Parathyroid adenoma (tissue), 2 donors: ENCODE measurements at regions not wholly inside any gene's neighbourhood (a gene's known extent, or its start where the extent isn't known, plus 50 kb on each side); places are given as distances from the start of the nearest gene placed in this dataset.

Experiments used
- H2AFZ ChIP-seq: fragments of 300-600 bp; sonication (generic); one replicate; pipeline ENCODE4 v1.7.0; 2017; ENCODE audit warnings: antibody characterized with exemption, mild to moderate bottlenecking
- H3K27ac ChIP-seq: fragments of 300-600 bp; sonication (generic); one replicate; pipeline ENCODE4 v1.7.0; 2017
- H3K27me3 ChIP-seq: fragments of 300-600 bp; sonication (generic); one replicate; pipeline ENCODE4 v1.7.0; 2017; ENCODE audit warnings: low read length; ENCODE audit not compliant: control insufficient read depth, insufficient read depth
- H3K36me3 ChIP-seq: fragments of 300-600 bp; sonication (generic); one replicate; pipeline ENCODE4 v1.7.0; 2017; ENCODE audit warnings: low read length; ENCODE audit not compliant: control insufficient read depth, insufficient read depth
- H3K4me1 ChIP-seq: fragments of 300-600 bp; sonication (generic); one replicate; pipeline ENCODE4 v1.7.0; 2017; ENCODE audit warnings: control low read depth
- H3K4me2 ChIP-seq: fragments of 300-600 bp; sonication (generic); one replicate; pipeline ENCODE4 v1.7.0; 2017; ENCODE audit warnings: low read length
- H3K4me3 ChIP-seq: fragments of 300-600 bp; sonication (generic); one replicate; pipeline ENCODE4 v1.7.0; 2017; ENCODE audit warnings: low read depth, low read length
- H3K79me2 ChIP-seq: fragments of 300-600 bp; sonication (generic); one replicate; pipeline ENCODE4 v1.7.0; 2017; ENCODE audit warnings: control low read depth
- H3K9ac ChIP-seq: fragments of 300-600 bp; sonication (generic); one replicate; pipeline ENCODE4 v1.7.0; 2017; ENCODE audit warnings: mild to moderate bottlenecking
- H3K9me3 ChIP-seq: fragments of 300-600 bp; sonication (generic); one replicate; pipeline ENCODE4 v1.7.0; 2017; ENCODE audit warnings: low read length; ENCODE audit not compliant: control insufficient read depth
- TF ChIP-seq, protein P1 (sequence below): fragments of 300-600 bp; sonication (generic); IDR thresholded peaks from one replicate; pipeline ENCODE4 v1.7.0; 2017; ENCODE audit warnings: antibody characterized with exemption, mild to moderate bottlenecking
- donor health status: primary hyperparathyroidism.

DNA sequence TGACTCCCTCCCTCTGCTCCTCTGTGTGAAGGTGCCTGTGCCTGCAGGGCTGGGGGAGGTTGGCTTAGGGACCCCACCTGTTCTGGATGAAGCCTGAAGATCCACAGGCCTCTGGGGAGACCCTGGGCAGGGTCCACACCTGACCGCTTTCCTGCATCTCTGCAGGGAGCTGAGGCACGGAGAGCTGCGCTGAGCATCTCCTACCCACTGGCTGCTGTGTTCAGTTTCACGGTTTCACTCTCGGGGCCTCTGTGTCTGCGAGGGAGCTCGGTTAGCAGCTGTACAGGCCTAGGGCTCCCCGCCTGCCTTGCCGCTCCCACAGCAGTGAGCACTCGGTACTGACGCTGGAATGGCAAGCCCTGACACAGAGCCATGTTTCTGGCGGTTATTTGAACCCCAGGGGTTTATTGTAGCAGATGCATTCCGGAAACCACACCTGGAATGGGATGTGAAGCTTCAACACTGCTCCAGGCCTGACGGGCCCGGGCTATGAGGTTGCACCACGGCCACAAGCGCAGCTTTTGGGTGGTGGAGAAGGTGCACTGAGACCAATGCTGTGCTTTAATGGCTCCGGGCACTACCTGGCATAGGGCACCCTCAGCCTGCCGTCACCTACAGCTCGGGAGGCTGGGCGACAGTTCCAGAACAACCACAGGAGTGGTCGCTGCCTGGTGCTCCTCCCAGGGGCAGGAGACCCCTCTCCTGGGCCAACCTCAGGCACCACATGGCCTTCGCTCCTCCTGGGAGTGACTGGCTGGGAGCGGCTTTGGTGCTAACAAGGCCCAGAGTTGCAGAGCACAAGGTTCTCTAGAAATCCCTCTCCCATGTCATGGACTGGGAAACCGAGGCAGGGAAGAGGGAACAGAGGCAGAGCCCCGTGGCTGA, 257.9 kb downstream of the NDUFA10 start:
- peaks cover 12% of the 10 kb centered on the region for H3K4me1 ChIP-seq
- TF ChIP-seq, protein P1, sequence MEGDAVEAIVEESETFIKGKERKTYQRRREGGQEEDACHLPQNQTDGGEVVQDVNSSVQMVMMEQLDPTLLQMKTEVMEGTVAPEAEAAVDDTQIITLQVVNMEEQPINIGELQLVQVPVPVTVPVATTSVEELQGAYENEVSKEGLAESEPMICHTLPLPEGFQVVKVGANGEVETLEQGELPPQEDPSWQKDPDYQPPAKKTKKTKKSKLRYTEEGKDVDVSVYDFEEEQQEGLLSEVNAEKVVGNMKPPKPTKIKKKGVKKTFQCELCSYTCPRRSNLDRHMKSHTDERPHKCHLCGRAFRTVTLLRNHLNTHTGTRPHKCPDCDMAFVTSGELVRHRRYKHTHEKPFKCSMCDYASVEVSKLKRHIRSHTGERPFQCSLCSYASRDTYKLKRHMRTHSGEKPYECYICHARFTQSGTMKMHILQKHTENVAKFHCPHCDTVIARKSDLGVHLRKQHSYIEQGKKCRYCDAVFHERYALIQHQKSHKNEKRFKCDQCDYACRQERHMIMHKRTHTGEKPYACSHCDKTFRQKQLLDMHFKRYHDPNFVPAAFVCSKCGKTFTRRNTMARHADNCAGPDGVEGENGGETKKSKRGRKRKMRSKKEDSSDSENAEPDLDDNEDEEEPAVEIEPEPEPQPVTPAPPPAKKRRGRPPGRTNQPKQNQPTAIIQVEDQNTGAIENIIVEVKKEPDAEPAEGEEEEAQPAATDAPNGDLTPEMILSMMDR, result no peak
- H3K36me3 ChIP-seq, result no peaks in the 10 kb centered on the region
- no peak overlapping the region for H3K9ac ChIP-seq
- H3K4me3 ChIP-seq, result no peak overlapping the region
- H3K27me3 ChIP-seq, result no peaks in the 10 kb centered on the region
- no peak overlapping the region for H3K4me2 ChIP-seq
- H2AFZ ChIP-seq, result no peak overlapping the region
- H3K79me2 ChIP-seq, result no peaks in the 10 kb centered on the region
- H3K9me3 ChIP-seq, result no peaks in the 10 kb centered on the region
- no peak overlapping the region for H3K27ac ChIP-seq

DNA sequence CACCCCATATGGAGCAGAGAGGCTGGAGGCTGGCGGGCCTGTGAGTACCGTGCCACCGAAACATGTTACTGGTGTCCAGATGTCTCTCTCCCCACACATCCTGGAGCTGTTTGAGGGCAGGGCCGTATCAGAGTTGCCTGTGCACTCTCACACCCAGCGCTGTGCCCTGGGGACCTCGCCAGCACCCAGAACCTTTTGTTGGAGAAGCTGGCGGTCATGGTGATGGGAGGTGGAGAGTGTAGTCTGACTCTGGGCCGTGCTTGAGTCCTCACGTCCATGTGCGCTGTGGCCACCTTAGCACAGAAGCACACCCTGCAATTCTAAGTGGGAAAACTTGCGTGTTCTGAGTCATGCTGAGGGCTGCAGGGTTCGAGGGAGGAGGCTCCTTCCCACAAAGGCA, 259.2 kb downstream of the NDUFA10 start:
- no peaks in the 10 kb centered on the region for H3K27me3 ChIP-seq

DNA sequence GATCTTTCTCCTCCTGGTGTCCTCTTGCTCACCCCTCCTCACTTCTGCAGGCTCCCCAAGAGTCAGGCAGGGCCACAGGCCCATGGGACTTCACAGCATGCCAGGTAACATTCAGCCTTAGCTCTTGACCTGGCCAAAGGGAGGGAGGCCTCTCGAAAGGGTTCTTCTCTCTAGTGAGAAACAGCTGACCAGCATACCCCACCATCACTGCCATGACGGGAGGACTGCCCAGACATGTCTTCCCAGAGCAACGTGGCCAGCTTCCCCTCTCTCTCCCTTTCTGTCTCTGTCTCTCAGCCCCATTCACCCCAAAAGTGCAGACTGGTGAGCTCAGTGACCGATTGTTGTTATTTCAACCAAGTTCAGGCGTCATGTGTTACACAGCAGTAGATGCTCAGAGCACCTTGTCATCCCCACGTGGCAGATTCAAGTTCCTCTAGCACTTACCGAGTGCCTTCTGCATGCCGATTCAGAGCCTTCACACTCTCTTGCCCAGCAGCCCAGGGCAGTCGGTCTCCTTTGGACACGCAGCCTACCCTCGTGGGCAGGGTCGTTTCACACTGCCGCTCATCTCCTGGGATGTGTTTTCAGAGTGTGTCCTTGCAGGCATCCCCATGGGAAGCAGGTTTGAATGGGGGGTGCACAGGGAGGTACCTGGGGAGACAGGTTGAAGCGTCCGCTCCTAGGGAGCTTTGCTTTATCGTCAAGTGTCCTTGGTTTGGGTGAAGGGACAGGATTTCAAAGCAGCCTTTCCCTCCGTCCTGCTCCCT, 259.9 kb downstream of the NDUFA10 start:
- Histone ChIP-seq H3K4me3 (no peak overlapping the region), H3K27me3 (no peaks in the 10 kb centered on the region), H2AFZ (no peak overlapping the region), H3K9ac (no peak overlapping the region), H3K36me3 (no peaks in the 10 kb centered on the region), H3K4me2 (no peak overlapping the region), H3K79me2 (no peaks in the 10 kb centered on the region), H3K9me3 (no peaks in the 10 kb centered on the region), H3K4me1 (peaks cover 12% of the 10 kb centered on the region), H3K27ac (no peak overlapping the region)
- TF ChIP-seq, protein P1, result no peak

More for the DNA sequence above, 259.2 kb downstream of the NDUFA10 start:
- no peak overlapping the region for H2AFZ ChIP-seq
- H3K9me3 ChIP-seq, result no peaks in the 10 kb centered on the region
- no peaks in the 10 kb centered on the region for H3K36me3 ChIP-seq
- no peaks in the 10 kb centered on the region for H3K79me2 ChIP-seq
- peaks cover 12% of the 10 kb centered on the region for H3K4me1 ChIP-seq
- H3K27ac ChIP-seq, result no peak overlapping the region
- H3K9ac ChIP-seq, result no peak overlapping the region
- TF ChIP-seq, protein P1, result no peak
- no peak overlapping the region for H3K4me2 ChIP-seq
- H3K4me3 ChIP-seq, result no peak overlapping the region

DNA sequence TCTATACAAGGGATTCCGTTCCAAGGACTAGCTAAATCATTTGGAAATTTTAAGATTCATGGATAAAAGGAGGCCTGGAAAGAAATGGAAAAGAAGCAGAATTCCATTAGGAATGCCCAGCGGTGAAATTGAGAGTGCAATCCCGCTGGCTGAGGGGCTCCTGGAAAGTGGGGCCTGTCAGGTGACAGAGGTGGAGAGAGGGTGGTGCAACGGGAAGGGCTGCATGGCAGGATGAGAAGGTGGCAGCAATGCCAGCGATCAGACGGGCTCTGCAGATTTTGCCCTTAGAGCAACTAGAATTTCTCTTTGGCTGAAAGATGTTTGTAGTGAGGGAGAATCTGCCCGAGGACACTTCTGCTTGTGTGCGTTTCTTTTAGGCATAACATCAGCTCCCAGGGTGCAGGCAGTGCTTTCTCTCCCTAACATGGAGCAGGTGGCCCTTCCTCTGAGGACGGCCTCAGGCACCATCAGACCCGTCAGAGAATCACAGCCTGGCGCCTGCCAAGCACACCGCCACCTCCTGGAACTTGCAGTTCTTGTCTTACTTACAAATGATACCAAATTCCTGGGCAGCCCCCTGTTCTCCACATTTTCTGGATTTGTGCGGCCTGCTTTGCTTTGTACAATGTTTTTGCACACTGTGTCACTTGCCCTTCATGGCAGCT, 261.6 kb downstream of the NDUFA10 start:
- Histone ChIP-seq H3K36me3 (no peaks in the 10 kb centered on the region), H3K79me2 (no peaks in the 10 kb centered on the region), H3K27ac (no peak overlapping the region), H3K9ac (no peak overlapping the region), H2AFZ (no peak overlapping the region), H3K9me3 (no peaks in the 10 kb centered on the region), H3K4me3 (no peak overlapping the region), H3K27me3 (no peaks in the 10 kb centered on the region), H3K4me2 (no peak overlapping the region), H3K4me1 (no peaks in the 10 kb centered on the region)
- TF ChIP-seq, protein P1, result no peak
